HG02571 (cell line): ENCODE measurements at regions not wholly inside any gene's neighbourhood (a gene's known extent, or its start where the extent isn't known, plus 50 kb on each side); places are given as distances from the start of the nearest gene placed in this dataset.

Experiments used
- ATAC-seq: cut with Tn5 transposase; IDR thresholded peaks from one replicate; pipeline ENCODE4 v1.9.1; 2021; ENCODE audit warnings: mild to moderate bottlenecking, moderate library complexity; ENCODE audit not compliant: unreplicated experiment

GRCh38 chr7:132733860-132734259, 157.6 kb upstream of the PLXNA4 start:
- no peak for ATAC-seq

GRCh38 chr7:132732321-132732865, 156.1 kb upstream of the PLXNA4 start:
- no peak for ATAC-seq

- no peak for ATAC-seq
Observed at GRCh38 chr7:132730105-132730504, 153.8 kb upstream of the PLXNA4 start.

GRCh38 chr7:132723506-132724081, 147.3 kb upstream of the PLXNA4 start:
- ATAC-seq: no peak

- ATAC-seq: no peak
Observed at GRCh38 chr7:132720835-132721234, 144.6 kb upstream of the PLXNA4 start.

- ATAC-seq: no peak
Observed at GRCh38 chr7:132713893-132714292, 137.6 kb upstream of the PLXNA4 start.

- ATAC-seq: no peak
Observed at GRCh38 chr7:132709971-132710567, 133.8 kb upstream of the PLXNA4 start.

GRCh38 chr7:132708470-132708869, 132.2 kb upstream of the PLXNA4 start:
- ATAC-seq: no peak

- ATAC-seq: no peak
Observed at GRCh38 chr7:132705146-132705545, 128.9 kb upstream of the PLXNA4 start.

- no peak for ATAC-seq
Observed at GRCh38 chr7:132703742-132704141, 127.5 kb upstream of the PLXNA4 start.

GRCh38 chr7:132697003-132697402, 120.7 kb upstream of the PLXNA4 start:
- ATAC-seq: no peak

GRCh38 chr7:132696332-132696731, 120.1 kb upstream of the PLXNA4 start:
- no peak for ATAC-seq

- no peak for ATAC-seq
Observed at GRCh38 chr7:132691201-132691600, 114.9 kb upstream of the PLXNA4 start.

- ATAC-seq: no peak
Observed at GRCh38 chr7:132690174-132690573, 113.9 kb upstream of the PLXNA4 start.

GRCh38 chr7:132687981-132688383, 111.7 kb upstream of the PLXNA4 start:
- no peak for ATAC-seq

GRCh38 chr7:132687016-132687415, 110.7 kb upstream of the PLXNA4 start:
- ATAC-seq: no peak

- ATAC-seq: no peak
Observed at GRCh38 chr7:132685277-132685676, 109.0 kb upstream of the PLXNA4 start.

- no peak for ATAC-seq
Observed at GRCh38 chr7:132683896-132684690, 107.8 kb upstream of the PLXNA4 start.

GRCh38 chr7:132681951-132682350, 105.7 kb upstream of the PLXNA4 start:
- ATAC-seq: no peak

GRCh38 chr7:132680590-132680989, 104.3 kb upstream of the PLXNA4 start:
- ATAC-seq: no peak

- ATAC-seq: no peak
Observed at GRCh38 chr7:132678656-132679055, 102.4 kb upstream of the PLXNA4 start.

- ATAC-seq: no peak
Observed at GRCh38 chr7:132677918-132678317, 101.6 kb upstream of the PLXNA4 start.
